ENCODE measurements at regions not wholly inside any gene's neighbourhood (a gene's known extent, or its start where the extent isn't known, plus 50 kb on each side); places are given as distances from the start of the nearest gene placed in this dataset.

GRCh38 chr18:50466634-50467033 is 91.8 kb downstream of the SKA1 start:
- Histone ChIP-seq H3K4me1 (ENCODE audit: low read length) (no peaks in the 10 kb centered on the region), H3K79me2 (ENCODE audit: low read length) (no peaks in the 10 kb centered on the region), H3K27me3 (ENCODE audit: low read depth, low read length) (peaks cover 19% of the 10 kb centered on the region), H4K20me1 (ENCODE audit: insufficient read depth, low read length) (no peaks in the 10 kb centered on the region), H3K36me3 (replicated peaks; ENCODE audit: low read depth, low read length) (no peaks in the 10 kb centered on the region), H3K4me2 (ENCODE audit: low read length) (no peak overlapping the region), H2AFZ (ENCODE audit: low read depth, low read length) (no peak overlapping the region), H3K27ac (ENCODE audit: low read length) (no peak overlapping the region), H3K9ac (ENCODE audit: low read length) (no peak overlapping the region), H3K4me3 (ENCODE audit: low read length) (no peak overlapping the region), H3K9me3 (ENCODE audit: insufficient read depth, low read length) (no peaks in the 10 kb centered on the region)
- no peak for TF ChIP-seq EZH2phosphoT487 (IDR thresholded peaks at IDR 0.05; ENCODE audit: low read depth)

- Histone ChIP-seq H3K4me1 (ENCODE audit: low read length) (no peaks in the 10 kb centered on the region), H3K9me3 (ENCODE audit: insufficient read depth, low read length) (no peaks in the 10 kb centered on the region), H3K27ac (ENCODE audit: low read length) (no peak overlapping the region), H3K4me3 (ENCODE audit: low read length) (no peak overlapping the region), H3K36me3 (replicated peaks; ENCODE audit: low read depth, low read length) (no peaks in the 10 kb centered on the region), H3K9ac (ENCODE audit: low read length) (no peak overlapping the region), H3K79me2 (ENCODE audit: low read length) (no peaks in the 10 kb centered on the region), H4K20me1 (ENCODE audit: insufficient read depth, low read length) (no peaks in the 10 kb centered on the region), H2AFZ (ENCODE audit: low read depth, low read length) (no peak overlapping the region), H3K4me2 (ENCODE audit: low read length) (no peak overlapping the region), H3K27me3 (ENCODE audit: low read depth, low read length) (peaks cover 41% of the 10 kb centered on the region)
- no peak for TF ChIP-seq EZH2phosphoT487 (IDR thresholded peaks at IDR 0.05; ENCODE audit: low read depth)
- no peak for TF ChIP-seq CTCF (IDR thresholded peaks at IDR 0.05; ENCODE audit: low read depth, low read length)
Measured at GRCh38 chr18:50468807-50469206, 91.1 kb upstream of the MAPK4 start.

GRCh38 chr18:50469380-50469781 is 90.5 kb upstream of the MAPK4 start:
- Histone ChIP-seq H3K27me3 (ENCODE audit: low read depth, low read length) (peaks cover 46% of the 10 kb centered on the region), H3K27ac (ENCODE audit: low read length) (no peak overlapping the region), H3K4me2 (ENCODE audit: low read length) (no peak overlapping the region)

GRCh38 chr18:50472941-50473340 is 86.9 kb upstream of the MAPK4 start:
- H3K4me2 ChIP-seq (ENCODE audit: low read length): no peak overlapping the region
- no peak overlapping the region for H3K4me3 ChIP-seq (ENCODE audit: low read length)
- H3K27ac ChIP-seq (ENCODE audit: low read length): no peak overlapping the region
- TF ChIP-seq EZH2phosphoT487 (IDR thresholded peaks at IDR 0.05; ENCODE audit: low read depth): no peak
- TF ChIP-seq CTCF (IDR thresholded peaks at IDR 0.05; ENCODE audit: low read depth, low read length): no peak
- H3K4me1 ChIP-seq (ENCODE audit: low read length): no peaks in the 10 kb centered on the region
- H3K79me2 ChIP-seq (ENCODE audit: low read length): no peaks in the 10 kb centered on the region
- H4K20me1 ChIP-seq (ENCODE audit: insufficient read depth, low read length): no peaks in the 10 kb centered on the region
- no peak overlapping the region for H3K9ac ChIP-seq (ENCODE audit: low read length)
- peaks cover 67% of the 10 kb centered on the region for H3K27me3 ChIP-seq (ENCODE audit: low read depth, low read length)
- H3K36me3 ChIP-seq (replicated peaks; ENCODE audit: low read depth, low read length): no peaks in the 10 kb centered on the region
- H3K9me3 ChIP-seq (ENCODE audit: insufficient read depth, low read length): no peaks in the 10 kb centered on the region
- no peak overlapping the region for H2AFZ ChIP-seq (ENCODE audit: low read depth, low read length)

More at GRCh38 chr18:50469380-50469781, 90.5 kb upstream of the MAPK4 start:
- no peak for TF ChIP-seq CTCF (IDR thresholded peaks at IDR 0.05; ENCODE audit: low read depth, low read length)
- no peak for TF ChIP-seq EZH2phosphoT487 (IDR thresholded peaks at IDR 0.05; ENCODE audit: low read depth)
- no peaks in the 10 kb centered on the region for H3K79me2 ChIP-seq (ENCODE audit: low read length)
- no peaks in the 10 kb centered on the region for H4K20me1 ChIP-seq (ENCODE audit: insufficient read depth, low read length)
- H3K36me3 ChIP-seq (replicated peaks; ENCODE audit: low read depth, low read length): no peaks in the 10 kb centered on the region
- no peak overlapping the region for H3K9ac ChIP-seq (ENCODE audit: low read length)
- H3K9me3 ChIP-seq (ENCODE audit: insufficient read depth, low read length): no peaks in the 10 kb centered on the region
- no peaks in the 10 kb centered on the region for H3K4me1 ChIP-seq (ENCODE audit: low read length)
- H3K4me3 ChIP-seq (ENCODE audit: low read length): no peak overlapping the region
- no peak overlapping the region for H2AFZ ChIP-seq (ENCODE audit: low read depth, low read length)

GRCh38 chr18:50473881-50474280 is 86.0 kb upstream of the MAPK4 start:
- no peaks in the 10 kb centered on the region for H3K4me1 ChIP-seq (ENCODE audit: low read length)
- no peaks in the 10 kb centered on the region for H3K79me2 ChIP-seq (ENCODE audit: low read length)
- no peak overlapping the region for H3K9ac ChIP-seq (ENCODE audit: low read length)
- H3K4me3 ChIP-seq (ENCODE audit: low read length): no peak overlapping the region
- no peaks in the 10 kb centered on the region for H3K9me3 ChIP-seq (ENCODE audit: insufficient read depth, low read length)
- TF ChIP-seq EZH2phosphoT487 (IDR thresholded peaks at IDR 0.05; ENCODE audit: low read depth) (no peak), CTCF (IDR thresholded peaks at IDR 0.05; ENCODE audit: low read depth, low read length) (no peak)
- H2AFZ ChIP-seq (ENCODE audit: low read depth, low read length): no peak overlapping the region
- H4K20me1 ChIP-seq (ENCODE audit: insufficient read depth, low read length): no peaks in the 10 kb centered on the region
- peaks cover 77% of the 10 kb centered on the region for H3K27me3 ChIP-seq (ENCODE audit: low read depth, low read length)
- H3K27ac ChIP-seq (ENCODE audit: low read length): no peak overlapping the region
- no peaks in the 10 kb centered on the region for H3K36me3 ChIP-seq (replicated peaks; ENCODE audit: low read depth, low read length)
- no peak overlapping the region for H3K4me2 ChIP-seq (ENCODE audit: low read length)
